ENCODE measurements at regions not wholly inside any gene's neighbourhood (a gene's known extent, or its start where the extent isn't known, plus 50 kb on each side); places are given as distances from the start of the nearest gene placed in this dataset.

- no peak for TF ChIP-seq POLR2A (IDR thresholded peaks at IDR 0.05; ENCODE audit: low read length)
- TF ChIP-seq, protein P1, sequence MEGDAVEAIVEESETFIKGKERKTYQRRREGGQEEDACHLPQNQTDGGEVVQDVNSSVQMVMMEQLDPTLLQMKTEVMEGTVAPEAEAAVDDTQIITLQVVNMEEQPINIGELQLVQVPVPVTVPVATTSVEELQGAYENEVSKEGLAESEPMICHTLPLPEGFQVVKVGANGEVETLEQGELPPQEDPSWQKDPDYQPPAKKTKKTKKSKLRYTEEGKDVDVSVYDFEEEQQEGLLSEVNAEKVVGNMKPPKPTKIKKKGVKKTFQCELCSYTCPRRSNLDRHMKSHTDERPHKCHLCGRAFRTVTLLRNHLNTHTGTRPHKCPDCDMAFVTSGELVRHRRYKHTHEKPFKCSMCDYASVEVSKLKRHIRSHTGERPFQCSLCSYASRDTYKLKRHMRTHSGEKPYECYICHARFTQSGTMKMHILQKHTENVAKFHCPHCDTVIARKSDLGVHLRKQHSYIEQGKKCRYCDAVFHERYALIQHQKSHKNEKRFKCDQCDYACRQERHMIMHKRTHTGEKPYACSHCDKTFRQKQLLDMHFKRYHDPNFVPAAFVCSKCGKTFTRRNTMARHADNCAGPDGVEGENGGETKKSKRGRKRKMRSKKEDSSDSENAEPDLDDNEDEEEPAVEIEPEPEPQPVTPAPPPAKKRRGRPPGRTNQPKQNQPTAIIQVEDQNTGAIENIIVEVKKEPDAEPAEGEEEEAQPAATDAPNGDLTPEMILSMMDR (IDR thresholded peaks at IDR 0.05) = no peak
- TF ChIP-seq EP300 (IDR thresholded peaks at IDR 0.05) = no peak
- no peak for TF ChIP-seq REST (IDR thresholded peaks at IDR 0.05)
- no peak for TF ChIP-seq JUN (IDR thresholded peaks at IDR 0.05)
- TF ChIP-seq HOXB5 (CRISPR knock-in tag; IDR thresholded peaks at IDR 0.05) = no peak
- TF ChIP-seq ESRRA (IDR thresholded peaks at IDR 0.05; ENCODE audit: borderline replicate concordance, low read length) = no peak
Measured at GRCh38 chr19:5213667-5214066, 126.9 kb downstream of the PTPRS start.

All from A549 (cell line).